ENCODE measurements at regions not wholly inside any gene's neighbourhood (a gene's known extent, or its start where the extent isn't known, plus 50 kb on each side); places are given as distances from the start of the nearest gene placed in this dataset.

DNA sequence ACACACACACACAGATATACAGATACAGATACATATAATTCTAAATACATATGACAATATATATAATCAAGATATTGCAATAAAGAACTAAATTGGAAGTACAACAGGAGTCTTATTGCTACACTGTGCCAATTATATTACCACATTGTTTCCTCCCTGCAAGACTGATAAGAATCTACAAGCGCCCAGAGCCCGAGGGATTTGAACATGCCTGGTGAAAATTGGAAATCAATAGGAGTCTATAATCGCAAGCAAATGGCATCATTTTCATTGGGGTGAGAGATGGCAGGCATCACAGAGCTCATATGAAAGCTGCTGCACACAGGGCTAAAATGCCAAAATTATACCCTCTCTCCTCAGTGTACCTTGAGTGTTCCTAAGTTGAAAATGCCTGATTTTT, 152.9 kb upstream of the PTBP2 start:
- 63% methylated on average over 3 of the region's 3 CpGs for WGBS
- H3K9ac ChIP-seq (ENCODE audit: low read depth in 1 of 2, low read length in 2 of 2) = no peak overlapping the region
- no peak for TF ChIP-seq NR2F2 (IDR thresholded peaks at IDR 0.05)
- no peak for TF ChIP-seq FOXA2 (IDR thresholded peaks at IDR 0.05)
- no peak for TF ChIP-seq RXRA (IDR thresholded peaks at IDR 0.05)
- TF ChIP-seq MAX (IDR thresholded peaks at IDR 0.05) = no peak
- TF ChIP-seq CTCF (IDR thresholded peaks at IDR 0.05; ENCODE audit: low read depth, low read length, missing input control) = no peak
- TF ChIP-seq HNF4A (conservative IDR thresholded peaks at IDR 0.05) = no peak
- TF ChIP-seq SP1 (IDR thresholded peaks at IDR 0.05) = no peak
- TF ChIP-seq YY1 (IDR thresholded peaks at IDR 0.05) = no peak
- TF ChIP-seq GABPA (IDR thresholded peaks at IDR 0.05 in 1 of 2, conservative IDR thresholded peaks at IDR 0.05 in 1 of 2) = no peak
- TF ChIP-seq FOXA1 (IDR thresholded peaks at IDR 0.05) = no peak
- TF ChIP-seq RAD21 (IDR thresholded peaks at IDR 0.05) = no peak
- no peak for TF ChIP-seq JUND (IDR thresholded peaks at IDR 0.05)
- TF ChIP-seq, protein P1, sequence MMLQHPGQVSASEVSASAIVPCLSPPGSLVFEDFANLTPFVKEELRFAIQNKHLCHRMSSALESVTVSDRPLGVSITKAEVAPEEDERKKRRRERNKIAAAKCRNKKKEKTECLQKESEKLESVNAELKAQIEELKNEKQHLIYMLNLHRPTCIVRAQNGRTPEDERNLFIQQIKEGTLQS (IDR thresholded peaks at IDR 0.05) = no peak
- no peak for TF ChIP-seq HNF4G (IDR thresholded peaks at IDR 0.05)
- TF ChIP-seq, protein P2, sequence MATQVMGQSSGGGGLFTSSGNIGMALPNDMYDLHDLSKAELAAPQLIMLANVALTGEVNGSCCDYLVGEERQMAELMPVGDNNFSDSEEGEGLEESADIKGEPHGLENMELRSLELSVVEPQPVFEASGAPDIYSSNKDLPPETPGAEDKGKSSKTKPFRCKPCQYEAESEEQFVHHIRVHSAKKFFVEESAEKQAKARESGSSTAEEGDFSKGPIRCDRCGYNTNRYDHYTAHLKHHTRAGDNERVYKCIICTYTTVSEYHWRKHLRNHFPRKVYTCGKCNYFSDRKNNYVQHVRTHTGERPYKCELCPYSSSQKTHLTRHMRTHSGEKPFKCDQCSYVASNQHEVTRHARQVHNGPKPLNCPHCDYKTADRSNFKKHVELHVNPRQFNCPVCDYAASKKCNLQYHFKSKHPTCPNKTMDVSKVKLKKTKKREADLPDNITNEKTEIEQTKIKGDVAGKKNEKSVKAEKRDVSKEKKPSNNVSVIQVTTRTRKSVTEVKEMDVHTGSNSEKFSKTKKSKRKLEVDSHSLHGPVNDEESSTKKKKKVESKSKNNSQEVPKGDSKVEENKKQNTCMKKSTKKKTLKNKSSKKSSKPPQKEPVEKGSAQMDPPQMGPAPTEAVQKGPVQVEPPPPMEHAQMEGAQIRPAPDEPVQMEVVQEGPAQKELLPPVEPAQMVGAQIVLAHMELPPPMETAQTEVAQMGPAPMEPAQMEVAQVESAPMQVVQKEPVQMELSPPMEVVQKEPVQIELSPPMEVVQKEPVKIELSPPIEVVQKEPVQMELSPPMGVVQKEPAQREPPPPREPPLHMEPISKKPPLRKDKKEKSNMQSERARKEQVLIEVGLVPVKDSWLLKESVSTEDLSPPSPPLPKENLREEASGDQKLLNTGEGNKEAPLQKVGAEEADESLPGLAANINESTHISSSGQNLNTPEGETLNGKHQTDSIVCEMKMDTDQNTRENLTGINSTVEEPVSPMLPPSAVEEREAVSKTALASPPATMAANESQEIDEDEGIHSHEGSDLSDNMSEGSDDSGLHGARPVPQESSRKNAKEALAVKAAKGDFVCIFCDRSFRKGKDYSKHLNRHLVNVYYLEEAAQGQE (IDR thresholded peaks at IDR 0.05) = no peak
- no peak for TF ChIP-seq TAF1 (conservative IDR thresholded peaks at IDR 0.05)
- TF ChIP-seq EGR1 (IDR thresholded peaks at IDR 0.05; ENCODE audit: low read depth in 2 of 2) = no peak
- TF ChIP-seq ZBTB33 (IDR thresholded peaks at IDR 0.05) = no peak
- H3K27ac ChIP-seq (ENCODE audit: low read depth in 1 of 2, low read length in 2 of 2) = no peak overlapping the region
- no peaks in the 10 kb centered on the region for H3K27me3 ChIP-seq (ENCODE audit: control insufficient read depth in 4 of 4, insufficient read depth in 4 of 4, low read length in 3 of 4)
- H3K4me3 ChIP-seq (ENCODE audit: low read depth in 1 of 3, low read length in 3 of 3) = no peak overlapping the region
- DNase-seq (ENCODE audit: low spot score) = no peak
- no peaks in the 10 kb centered on the region for H3K4me1 ChIP-seq (ENCODE audit: control insufficient read depth in 4 of 4, insufficient read depth in 4 of 4, low read length in 3 of 4)
- no peaks in the 10 kb centered on the region for H3K9me3 ChIP-seq (ENCODE audit: control insufficient read depth in 4 of 4, low read length in 3 of 4)
- no peaks in the 10 kb centered on the region for H3K36me3 ChIP-seq (ENCODE audit: control insufficient read depth in 4 of 4, insufficient read depth in 3 of 4, low read depth in 1 of 4, low read length in 3 of 4)

Data from liver (tissue), 8 donors.